B cell (primary cell): ENCODE measurements at regions not wholly inside any gene's neighbourhood (a gene's known extent, or its start where the extent isn't known, plus 50 kb on each side); places are given as distances from the start of the nearest gene placed in this dataset.

Experiments
- ATAC-seq: fragments of 200-7000 bp; cut with Tn5 transposase; one replicate; pipeline ENCODE4 v1.10.0; 2021; ENCODE audit warnings: low read depth, mild to moderate bottlenecking, moderate number of reproducible peaks, moderate library complexity
- CTCF ChIA-PET: fragments of 350-600 bp; sonication (Branson Sonifier 250); formaldehyde crosslinking; loops from one replicate; lab custom pipeline; 2021; ENCODE audit warnings: antibody characterized with exemption, inconsistent platforms; lab: Charles Lee
- POLR2A ChIA-PET: fragments of 350-600 bp; sonication (Branson Sonifier 250); formaldehyde crosslinking; loops from one replicate; lab custom pipeline; 2021; ENCODE audit warnings: antibody characterized with exemption; lab: Charles Lee
- DNase-seq: peaks from one replicate; pipeline ENCODE4 v3.0.0; 2013
- H2AFZ ChIP-seq: 2 replicates; pipeline ENCODE4 v1.6.1; 2012; ENCODE audit warnings: mild to moderate bottlenecking, low read depth, low read length; ENCODE audit not compliant: insufficient read depth, poor library complexity, severe bottlenecking
- H3K27ac ChIP-seq, 2 donors: 1 replicate in 1 of 2; 2 replicates in 1 of 2; pipeline ENCODE4 v1.5.1; 2012 to 2013; ENCODE audit warnings: low read length in 2 of 2, mild to moderate bottlenecking in 2 of 2, moderate library complexity in 1 of 2
- H3K27me3 ChIP-seq, 4 experiments: fragments of 200-600 bp in 1 of 4; sonication (generic) in 1 of 4; replicated peaks in 1 of 4; 1 replicate in 2 of 4; 2 replicates in 2 of 4; pipeline versions ENCODE4 v1.6.1 to v1.7.0; 2013 to 2016; ENCODE audit warnings: low read length in 3 of 4, mild to moderate bottlenecking in 2 of 4, mixed read lengths in 1 of 4, moderate library complexity in 1 of 4; ENCODE audit not compliant: insufficient read depth in 4 of 4, control insufficient read depth in 3 of 4; ENCODE audit errors: control extremely low read depth in 1 of 4
- H3K36me3 ChIP-seq, 2 experiments: replicated peaks in 1 of 2; 1 replicate in 1 of 2; 2 replicates in 1 of 2; pipeline versions ENCODE4 v1.6.1 to v1.7.1; 2013; ENCODE audit warnings: low read length in 1 of 2; ENCODE audit not compliant: insufficient read depth in 2 of 2, control insufficient read depth in 1 of 2; ENCODE audit errors: control extremely low read depth in 1 of 2, extremely low read depth in 1 of 2
- H3K4me1 ChIP-seq, 2 donors: fragments of 200-600 bp in 1 of 2; sonication (generic) in 1 of 2; 1 replicate in 1 of 2; 2 replicates in 1 of 2; pipeline versions ENCODE4 v1.5.1 to v1.6.1; 2013 to 2017; ENCODE audit warnings: low read length in 2 of 2; ENCODE audit not compliant: control insufficient read depth in 2 of 2, insufficient read depth in 2 of 2
- H3K4me2 ChIP-seq: replicated peaks from 2 replicates; pipeline ENCODE3; 2012; ENCODE audit warnings: mild to moderate bottlenecking, low read depth, low read length; ENCODE audit not compliant: poor library complexity, severe bottlenecking
- H3K4me3 ChIP-seq, 5 experiments: fragments of 200-600 bp in 1 of 5; sonication (generic) in 1 of 5; 1 replicate in 3 of 5; 2 replicates in 2 of 5; pipeline versions ENCODE4 v1.5.1 to v1.7.0; 2011 to 2016; ENCODE audit warnings: low read length in 4 of 5, mild to moderate bottlenecking in 4 of 5, low read depth in 2 of 5, control low read depth in 1 of 5, moderate library complexity in 1 of 5; ENCODE audit not compliant: insufficient read depth in 1 of 5; ENCODE audit errors: control extremely low read depth in 1 of 5, extremely low read depth in 1 of 5
- H3K79me2 ChIP-seq: fragments of 200-600 bp; sonication (generic); one replicate; pipeline ENCODE4 v1.6.0; 2016; ENCODE audit warnings: low read length; ENCODE audit not compliant: control insufficient read depth, insufficient read depth
- H3K9ac ChIP-seq: fragments of 200-600 bp; sonication (generic); 2 replicates; pipeline ENCODE4 v1.6.1; 2017; ENCODE audit warnings: mild to moderate bottlenecking, low read length, moderate library complexity
- H3K9me3 ChIP-seq, 3 donors: one replicate each; pipeline versions ENCODE4 v1.6.1 to v1.7.1; 2013; ENCODE audit warnings: low read length in 2 of 3; ENCODE audit not compliant: control insufficient read depth in 2 of 3, insufficient read depth in 1 of 3; ENCODE audit errors: control extremely low read depth in 1 of 3
- H4K20me1 ChIP-seq: 2 replicates; pipeline ENCODE4 v1.6.0; 2012; ENCODE audit warnings: mild to moderate bottlenecking, low read length; ENCODE audit not compliant: insufficient read depth, control insufficient read depth, poor library complexity, severe bottlenecking
- H3K27ac Mint-ChIP-seq: one replicate; pipeline ENCODE4 v1.8.0; 2021; ENCODE audit warnings: mixed read lengths
- H3K27me3 Mint-ChIP-seq: one replicate; pipeline ENCODE4 v1.8.0; 2021; ENCODE audit warnings: mixed read lengths
- H3K4me1 Mint-ChIP-seq: one replicate; pipeline ENCODE4 v1.8.0; 2021; ENCODE audit warnings: mixed read lengths
- H3K4me3 Mint-ChIP-seq: one replicate; pipeline ENCODE4 v1.8.0; 2021; ENCODE audit warnings: mixed read lengths
- H3K9me3 Mint-ChIP-seq: one replicate; pipeline ENCODE4 v1.8.0; 2022; ENCODE audit warnings: mixed read lengths; ENCODE audit not compliant: insufficient read depth
- EZH2 ChIP-seq: IDR thresholded peaks from 2 replicates; pipeline ENCODE4 v1.6.1; 2012; ENCODE audit warnings: borderline replicate concordance, low read depth, mild to moderate bottlenecking, moderate library complexity, low read length; ENCODE audit not compliant: insufficient read depth, poor library complexity, severe bottlenecking
- whole genome bisulfite sequencing: methylation state at CpG from one replicate; pipeline ENCODE4 v1.1.5; 2013; ENCODE audit warnings: missing lambda C conversion rate; ENCODE audit not compliant: insufficient coverage; 5-methylcytosine and 5-hydroxymethylcytosine counted together
- intact Hi-C: fragments of 100-400 bp; cut with micrococcal nuclease; formaldehyde crosslinking; loops from one replicate; pipeline ENCODE4 v1.10.0; 2022
- TF ChIP-seq, protein P1 (sequence below): fragments of 200-600 bp; IDR thresholded peaks from one replicate; pipeline ENCODE4 v1.8.0; 2022; ENCODE audit warnings: antibody characterized with exemption, mild to moderate bottlenecking

- no peak overlapping the region for H3K4me3 Mint-ChIP-seq
- TF ChIP-seq, protein P1, sequence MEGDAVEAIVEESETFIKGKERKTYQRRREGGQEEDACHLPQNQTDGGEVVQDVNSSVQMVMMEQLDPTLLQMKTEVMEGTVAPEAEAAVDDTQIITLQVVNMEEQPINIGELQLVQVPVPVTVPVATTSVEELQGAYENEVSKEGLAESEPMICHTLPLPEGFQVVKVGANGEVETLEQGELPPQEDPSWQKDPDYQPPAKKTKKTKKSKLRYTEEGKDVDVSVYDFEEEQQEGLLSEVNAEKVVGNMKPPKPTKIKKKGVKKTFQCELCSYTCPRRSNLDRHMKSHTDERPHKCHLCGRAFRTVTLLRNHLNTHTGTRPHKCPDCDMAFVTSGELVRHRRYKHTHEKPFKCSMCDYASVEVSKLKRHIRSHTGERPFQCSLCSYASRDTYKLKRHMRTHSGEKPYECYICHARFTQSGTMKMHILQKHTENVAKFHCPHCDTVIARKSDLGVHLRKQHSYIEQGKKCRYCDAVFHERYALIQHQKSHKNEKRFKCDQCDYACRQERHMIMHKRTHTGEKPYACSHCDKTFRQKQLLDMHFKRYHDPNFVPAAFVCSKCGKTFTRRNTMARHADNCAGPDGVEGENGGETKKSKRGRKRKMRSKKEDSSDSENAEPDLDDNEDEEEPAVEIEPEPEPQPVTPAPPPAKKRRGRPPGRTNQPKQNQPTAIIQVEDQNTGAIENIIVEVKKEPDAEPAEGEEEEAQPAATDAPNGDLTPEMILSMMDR = no peak
- TF ChIP-seq EZH2 = no peak
- no peak for DNase-seq
Observed at GRCh38 chr5:5658226-5658625, 235.7 kb downstream of the ICE1 start.

DNA sequence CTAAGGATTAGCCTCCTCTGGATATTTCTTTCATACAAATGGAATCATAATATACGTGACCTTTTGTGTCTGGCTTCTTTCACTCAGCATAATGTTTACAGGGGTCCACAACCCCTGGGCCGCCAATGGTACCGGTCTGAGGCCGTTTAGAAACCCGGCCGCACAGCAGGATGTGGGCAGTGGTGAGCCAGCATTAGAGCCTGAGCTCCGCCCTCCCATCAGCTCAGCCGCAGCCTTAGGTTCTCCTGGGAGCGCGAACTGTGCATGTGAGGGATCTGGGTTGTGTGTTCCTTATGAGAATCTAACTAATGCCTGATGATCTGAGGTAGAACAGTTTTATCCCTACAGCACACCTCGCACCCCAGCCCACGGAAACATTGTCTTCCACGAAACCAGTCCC, 229.7 kb downstream of the ICE1 start:
- H3K27me3 ChIP-seq = no peaks in the 10 kb centered on the region

More at GRCh38 chr5:5658226-5658625, 235.7 kb downstream of the ICE1 start:
- Mint-ChIP-seq H3K4me1 (peaks cover 5% of the 10 kb centered on the region), H3K27ac (no peak overlapping the region), H3K9me3 (no peaks in the 10 kb centered on the region), H3K27me3 (peaks cover 12% of the 10 kb centered on the region)
- intact Hi-C loops = no loop called here
- Histone ChIP-seq H3K79me2 (no peaks in the 10 kb centered on the region), H3K4me3 (no peak overlapping the region), H2AFZ (no peak overlapping the region), H3K27ac (no peak overlapping the region), H3K27me3 (no peaks in the 10 kb centered on the region), H3K36me3 (no peaks in the 10 kb centered on the region), H4K20me1 (no peaks in the 10 kb centered on the region), H3K9ac (no peak overlapping the region), H3K9me3 (no peaks in the 10 kb centered on the region), H3K4me2 (no peak overlapping the region), H3K4me1 (no peaks in the 10 kb centered on the region)
- no peak for ATAC-seq
- POLR2A ChIA-PET = no interaction called here
- WGBS = 90% methylated on average over 2 of the region's 4 CpGs
- CTCF ChIA-PET = interaction anchor here (0.7 kb wide), 1 partner anchor 9 kb away, joined by 3 read pairs; no protein-coding TSS in a partner anchor

More for the DNA sequence above, 229.7 kb downstream of the ICE1 start:
- no peak for TF ChIP-seq EZH2
- TF ChIP-seq, protein P1 = no peak
- intact Hi-C loops = no loop called here
- ChIA-PET POLR2A (no interaction called here), CTCF (no interaction called here)
- H3K27ac Mint-ChIP-seq = no peak overlapping the region
- peaks cover 5% of the 10 kb centered on the region for H3K4me1 Mint-ChIP-seq
- H3K4me1 ChIP-seq = no peaks in the 10 kb centered on the region
- peaks cover 1% of the 10 kb centered on the region for H3K9me3 Mint-ChIP-seq
- no peaks in the 10 kb centered on the region for H4K20me1 ChIP-seq
- ATAC-seq = no peak
- 89% methylated on average over 10 of the region's 13 CpGs for WGBS
- no peak overlapping the region for H3K4me3 Mint-ChIP-seq
- no peak overlapping the region for H3K27ac ChIP-seq
- H3K36me3 ChIP-seq = no peaks in the 10 kb centered on the region
- peaks cover 4% of the 10 kb centered on the region for H3K27me3 Mint-ChIP-seq
- H2AFZ ChIP-seq = no peak overlapping the region
- no peak overlapping the region for H3K9ac ChIP-seq
- H3K4me2 ChIP-seq = no peak overlapping the region
- peaks cover 0 to 20% (median 0%) of the 10 kb centered on the region in 3 donors for H3K9me3 ChIP-seq
- no peaks in the 10 kb centered on the region for H3K79me2 ChIP-seq
- no peak for DNase-seq
- no peak overlapping the region for H3K4me3 ChIP-seq
